NCI-H2227 (cell line): ENCODE measurements at regions not wholly inside any gene's neighbourhood (a gene's known extent, or its start where the extent isn't known, plus 50 kb on each side); places are given as distances from the start of the nearest gene placed in this dataset.

Experiments used
- DNase-seq: peaks from one replicate; lab custom pipeline; 2025; ENCODE audit not compliant: unreplicated experiment; lab: John Stamatoyannopoulos, UW

DNA sequence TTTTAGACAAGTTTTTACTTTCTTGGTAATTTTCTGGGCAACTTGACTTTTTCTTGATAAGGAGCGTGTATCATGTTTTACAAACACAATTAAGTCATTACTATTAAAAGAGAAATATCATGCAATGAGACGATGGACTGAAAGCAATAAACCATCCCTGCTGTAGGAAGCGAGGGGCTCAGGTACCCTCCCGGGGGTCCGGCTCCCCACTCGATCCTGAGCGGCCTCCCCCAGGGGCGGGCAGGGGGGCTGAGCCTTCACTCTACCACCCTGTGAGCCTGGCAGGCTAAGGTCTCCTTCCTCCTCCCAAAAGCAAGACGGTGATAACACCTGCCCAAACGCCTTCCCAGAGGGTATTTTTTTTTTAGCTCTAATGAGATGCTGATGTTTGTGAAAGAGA is 51.8 kb upstream of the ADGRA1 start:
- DNase-seq = no peak

DNA sequence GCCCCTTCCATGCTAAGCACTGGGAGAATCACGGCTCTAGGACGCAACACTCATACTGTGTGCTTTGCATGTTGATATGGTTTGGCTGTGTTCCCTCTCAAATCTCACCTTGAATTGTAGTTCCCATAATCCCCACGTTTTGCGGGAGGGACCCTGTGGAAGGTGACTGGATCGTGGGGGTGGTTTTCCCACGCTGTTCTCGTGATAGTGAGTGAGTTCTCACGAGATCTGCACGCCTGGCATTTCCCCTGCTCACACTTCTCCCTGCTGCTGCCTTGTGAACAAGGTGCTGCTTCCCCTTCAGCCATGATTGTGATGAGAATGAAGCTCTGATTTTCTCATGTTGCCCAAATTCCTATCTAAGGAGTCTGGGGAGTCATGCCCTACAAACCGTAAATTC is 53.0 kb upstream of the ADGRA1 start:
- no peak for DNase-seq

DNA sequence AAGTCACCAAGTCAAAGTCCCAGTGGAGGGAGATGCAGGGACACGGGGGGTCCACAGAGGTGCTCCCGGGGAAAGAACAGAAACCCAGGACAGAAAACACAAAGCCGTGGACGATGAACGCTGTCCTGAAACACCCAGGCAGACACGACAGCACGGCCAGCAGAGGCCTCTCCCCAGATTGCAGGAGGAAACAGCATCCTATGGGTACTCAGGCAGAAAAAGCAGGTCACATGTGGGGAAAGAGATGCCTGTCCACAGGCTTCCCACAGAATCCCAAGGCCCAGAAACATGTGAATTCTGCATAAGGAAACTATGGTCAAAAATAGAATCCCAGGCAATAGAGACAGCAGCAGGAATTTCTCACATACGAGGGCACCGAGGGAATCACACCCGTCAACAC is 53.6 kb upstream of the ADGRA1 start:
- DNase-seq = no peak

DNA sequence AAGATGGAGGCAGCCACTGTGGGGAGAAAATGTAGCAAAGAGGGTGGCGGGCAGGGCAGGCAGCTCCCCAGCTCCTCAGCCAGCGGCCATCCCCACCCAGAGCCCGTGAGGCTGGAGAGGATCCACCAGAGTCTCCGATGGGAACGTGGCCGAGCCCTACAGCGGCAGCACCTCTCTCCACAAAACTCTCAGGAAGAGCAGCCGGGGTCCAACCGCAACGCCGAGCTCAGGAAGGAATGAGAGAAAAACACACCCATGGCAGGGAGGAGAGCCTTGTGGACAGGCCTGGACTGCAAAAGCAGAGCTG is 54.0 kb upstream of the ADGRA1 start:
- no peak for DNase-seq

DNA sequence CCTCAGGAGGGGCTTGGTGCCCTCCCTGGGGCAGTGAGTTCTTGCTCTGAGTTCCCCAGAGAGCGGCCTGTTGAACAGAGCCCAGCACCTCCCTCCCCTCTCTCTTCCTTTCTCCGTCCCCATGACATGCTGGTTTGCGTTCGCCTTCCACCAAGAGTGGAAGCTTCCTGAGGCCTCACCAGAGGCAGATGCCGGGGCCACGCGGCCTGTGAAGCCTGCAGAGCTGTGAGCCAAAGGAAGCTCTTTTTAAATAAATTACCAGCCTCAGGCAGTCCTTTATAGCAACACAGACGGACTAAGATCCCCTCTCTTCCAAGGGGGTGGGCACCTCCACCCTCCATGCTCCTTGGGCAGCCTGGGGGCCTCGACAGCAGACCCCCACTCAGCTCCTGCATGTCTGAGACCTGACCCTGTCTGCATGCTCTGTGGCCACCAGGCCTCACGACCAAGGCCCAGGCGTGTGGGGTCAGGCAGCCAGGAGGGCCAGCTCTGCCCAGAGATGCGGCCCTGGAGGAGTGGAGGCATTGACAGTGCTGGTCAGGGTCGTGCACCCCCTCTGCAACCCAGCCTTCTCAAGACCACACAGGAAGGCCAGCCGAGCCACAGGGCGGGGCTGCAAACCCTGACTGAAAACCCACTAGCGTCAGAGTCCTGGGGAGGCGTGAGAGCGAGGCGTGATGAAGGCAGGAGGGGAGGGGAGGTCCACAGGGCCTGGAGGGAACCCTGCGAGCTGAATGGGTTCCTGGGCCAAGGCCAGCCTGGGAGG is 54.6 kb upstream of the ADGRA1 start:
- DNase-seq = no peak

DNA sequence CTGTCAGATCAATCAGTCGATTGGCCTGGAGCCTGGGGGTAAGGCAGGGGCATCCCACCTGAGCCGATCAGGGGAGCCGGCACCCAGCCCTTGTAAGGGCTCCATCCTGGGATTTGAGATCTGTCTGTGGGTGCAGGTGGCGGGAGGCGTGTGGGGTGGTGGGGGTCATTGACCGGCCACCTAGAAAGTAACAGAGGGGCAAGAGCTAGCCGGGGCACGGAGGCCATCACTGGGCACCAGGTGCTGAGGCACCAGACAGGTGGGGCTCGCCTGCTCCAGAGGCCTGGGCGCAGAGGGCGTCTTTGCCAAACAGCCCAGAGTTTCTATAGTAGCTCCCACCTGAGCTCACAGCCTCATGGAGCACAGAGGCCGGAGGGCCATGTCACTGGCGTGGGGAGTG is 55.5 kb upstream of the ADGRA1 start:
- no peak for DNase-seq

DNA sequence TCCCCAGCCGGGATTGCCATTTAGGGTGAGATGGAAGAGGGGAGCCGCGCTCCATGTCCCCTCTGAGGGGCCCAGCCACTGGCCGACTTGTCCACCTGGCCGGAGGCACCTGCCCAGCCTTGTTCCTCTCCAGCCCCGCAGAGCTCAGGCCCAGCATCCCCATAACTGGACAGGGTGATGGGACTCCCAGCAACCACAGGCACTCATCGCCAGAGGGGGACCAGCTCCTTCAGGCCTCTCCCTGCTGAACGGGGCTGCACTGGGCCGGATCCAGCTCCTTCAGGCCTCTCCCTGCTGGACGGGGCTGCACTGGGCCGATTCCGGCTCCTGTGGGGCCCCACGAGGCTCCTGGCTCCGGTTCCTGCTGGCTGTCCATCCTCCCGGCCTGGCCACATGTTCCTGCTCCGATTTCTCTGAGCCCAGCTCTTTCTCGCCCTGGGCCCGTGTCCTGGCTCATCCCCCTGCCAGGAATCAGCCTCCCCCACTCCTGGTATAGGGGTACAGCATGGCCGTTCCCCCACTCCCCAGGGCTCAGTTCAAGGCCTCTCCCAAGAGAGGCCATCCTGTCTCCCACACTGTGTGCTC is 56.1 kb upstream of the ADGRA1 start:
- DNase-seq = no peak

DNA sequence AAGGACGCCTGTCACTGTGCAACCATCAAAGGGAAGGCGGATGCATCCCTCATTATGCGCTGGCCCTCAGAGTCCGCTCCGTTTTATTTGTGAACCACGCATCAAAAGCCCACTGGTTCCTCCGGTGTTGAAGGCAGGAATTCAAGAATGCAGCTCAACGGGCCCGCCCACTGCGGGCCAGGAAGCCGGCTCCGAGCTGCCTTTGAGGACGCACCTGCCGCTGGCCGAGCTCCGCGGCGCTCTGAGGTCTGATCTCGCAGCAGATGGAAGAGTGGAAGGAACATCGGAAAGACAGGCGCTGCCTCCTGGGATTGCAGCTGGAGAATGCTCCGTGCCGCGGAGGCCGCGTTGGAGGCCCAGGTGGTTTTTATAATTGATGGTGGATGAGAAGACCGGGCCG is 56.9 kb upstream of the ADGRA1 start:
- peak; percentile 4 for DNase-seq

DNA sequence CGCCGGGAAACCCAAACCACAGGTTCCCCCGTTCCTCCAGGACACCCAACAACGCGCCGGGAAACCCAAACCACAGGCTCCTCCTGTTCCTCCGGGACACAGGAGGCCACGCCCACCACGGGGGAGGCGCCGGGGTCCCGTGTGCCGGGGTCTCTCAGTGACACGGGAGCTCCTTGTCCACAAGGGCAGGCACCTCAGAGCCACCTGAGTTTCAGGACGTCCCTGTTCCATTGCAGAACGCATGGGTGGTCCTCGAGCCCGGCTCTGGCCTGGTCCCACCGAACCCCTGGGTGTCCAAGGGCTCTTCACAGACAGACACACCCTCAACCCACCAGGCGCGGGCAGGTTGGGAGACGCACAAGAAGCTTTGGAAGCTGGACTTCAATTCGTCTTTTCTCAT is 57.6 kb upstream of the ADGRA1 start:
- DNase-seq = no peak

DNA sequence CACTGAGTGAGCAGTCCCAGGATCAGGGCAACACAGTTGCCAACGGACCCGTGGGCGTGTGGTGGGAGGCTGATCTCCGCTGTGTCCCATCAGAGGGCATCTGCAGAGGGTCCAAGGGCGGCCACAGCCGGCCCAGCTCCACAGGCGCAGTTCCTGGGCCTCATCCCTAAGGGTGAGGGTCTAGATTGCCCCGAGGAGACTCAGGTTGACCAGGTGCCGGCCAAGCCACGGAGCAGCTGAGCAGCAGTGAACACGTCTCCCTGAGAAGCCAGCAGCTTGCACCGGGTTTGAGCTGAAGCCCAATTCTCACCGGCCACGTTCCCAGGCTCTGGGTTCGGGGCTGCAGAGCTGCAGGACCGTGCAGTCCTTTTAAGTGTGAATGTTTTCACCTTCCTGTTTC is 58.8 kb upstream of the ADGRA1 start:
- no peak for DNase-seq

DNA sequence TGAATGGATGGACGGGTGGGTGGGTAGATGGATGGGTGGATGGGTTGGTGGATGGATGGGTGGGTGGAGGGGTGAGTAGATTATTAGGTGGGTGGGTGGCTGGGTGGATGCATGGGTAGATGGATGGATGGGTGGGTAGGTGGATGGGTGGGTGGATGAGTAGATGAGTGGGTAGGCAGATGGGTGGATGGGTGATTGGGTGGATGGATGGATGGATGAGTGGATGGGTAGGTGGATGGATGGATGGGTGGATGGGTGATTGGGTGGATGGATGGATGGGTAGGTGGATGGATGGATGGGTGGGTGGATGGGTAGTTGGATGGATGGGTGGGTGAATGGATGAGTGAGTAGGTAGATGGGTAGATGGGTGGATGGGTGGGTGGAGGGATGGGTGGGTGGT is 59.6 kb upstream of the ADGRA1 start:
- no peak for DNase-seq

DNA sequence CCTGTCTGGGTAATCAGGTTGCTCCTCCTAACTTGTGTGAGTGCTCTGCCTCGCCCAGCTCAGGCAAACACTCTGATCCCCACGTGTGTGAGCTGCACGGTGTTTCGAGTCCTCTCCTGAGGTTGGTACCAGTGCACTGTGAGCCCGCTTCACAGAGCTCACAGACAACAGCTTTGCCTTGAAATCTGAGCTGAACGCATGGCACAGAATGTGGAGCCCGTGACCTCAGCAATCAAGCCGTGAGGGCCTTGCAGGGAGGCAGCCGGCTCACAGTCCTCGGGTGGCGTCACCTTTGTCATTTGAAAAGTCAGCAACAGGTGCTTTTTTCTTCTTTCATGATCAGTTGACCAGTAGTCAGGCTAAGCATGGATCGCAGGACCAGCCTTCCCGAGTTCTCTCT is 60.2 kb upstream of the ADGRA1 start:
- DNase-seq = no peak

DNA sequence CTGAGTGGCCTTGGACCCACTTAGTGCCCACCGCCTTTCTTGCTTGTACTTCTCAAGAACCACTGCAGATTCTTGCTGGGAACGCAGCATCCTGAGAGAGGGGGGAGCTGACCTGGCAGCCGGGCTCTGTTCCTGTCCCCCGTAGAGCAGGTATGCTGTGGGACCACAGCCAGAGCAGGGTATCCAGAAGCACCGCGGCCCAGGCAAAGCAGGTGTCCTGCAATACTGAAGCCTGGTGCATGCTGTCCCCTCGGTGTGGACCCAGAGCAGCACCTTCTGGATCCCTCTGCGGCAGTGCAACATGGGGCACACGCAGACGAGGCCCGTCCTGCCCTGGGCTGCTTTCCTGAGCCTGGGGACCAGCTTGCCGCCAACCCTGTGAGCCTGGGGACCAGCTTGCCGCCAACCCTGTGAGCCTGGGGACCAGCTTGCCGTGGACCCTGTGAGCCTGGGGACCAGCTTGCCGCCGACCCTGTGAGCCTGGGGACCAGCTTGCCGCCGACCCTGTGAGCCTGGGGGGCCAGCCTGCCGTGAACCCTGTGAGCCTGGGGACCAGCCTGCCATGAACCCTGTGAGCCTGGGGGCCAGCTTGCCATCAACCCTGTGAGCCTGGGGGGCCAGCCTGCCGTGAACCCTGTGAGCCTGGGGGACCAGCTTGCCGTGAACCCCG is 60.9 kb upstream of the ADGRA1 start:
- no peak for DNase-seq

DNA sequence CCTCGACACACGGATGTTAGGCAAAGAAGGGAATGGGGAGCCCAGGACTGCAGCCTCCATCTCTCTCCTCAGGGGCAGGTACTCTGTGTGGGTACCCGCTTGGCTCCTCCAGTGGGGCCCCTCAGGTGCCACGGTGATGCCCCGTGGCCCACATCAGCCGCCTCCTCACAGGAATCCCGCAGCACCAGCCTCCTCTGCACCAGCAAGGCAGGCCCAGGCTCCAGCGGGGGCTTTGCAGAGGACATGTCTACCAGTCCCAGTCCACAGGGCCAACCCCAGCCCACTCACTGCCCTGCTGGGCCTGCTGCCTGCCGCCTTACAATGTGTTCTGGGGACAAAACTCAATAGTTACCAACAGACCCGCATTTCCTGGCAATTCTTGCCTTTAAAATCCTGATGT is 61.6 kb upstream of the ADGRA1 start:
- no peak for DNase-seq

DNA sequence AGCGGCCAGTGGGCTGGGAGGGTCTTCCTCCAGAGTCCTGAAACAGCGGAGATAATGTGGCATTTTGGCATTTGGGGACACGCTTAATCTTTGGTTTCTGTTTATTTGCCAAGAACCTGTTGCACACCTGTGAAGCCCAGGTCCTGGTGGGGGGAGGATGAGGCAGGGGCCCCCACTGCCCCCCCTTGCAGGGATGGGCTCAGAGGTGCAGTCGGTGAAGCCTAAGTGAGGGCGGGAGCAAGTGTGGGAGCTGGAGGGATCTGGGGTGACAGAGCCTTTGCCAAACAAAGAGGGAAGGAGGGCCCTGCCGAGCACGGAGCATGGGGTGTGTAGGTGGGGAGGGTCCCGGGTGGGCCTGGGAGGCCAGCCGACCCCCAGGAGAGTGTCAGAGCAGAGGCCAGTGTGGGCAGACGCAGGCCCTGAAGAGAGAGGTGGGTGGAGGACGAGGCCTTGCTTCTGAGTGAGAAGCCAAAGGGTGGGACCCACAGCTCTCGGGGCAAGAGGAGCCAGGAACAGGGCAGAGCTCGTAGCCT is 62.1 kb upstream of the ADGRA1 start:
- no peak for DNase-seq

DNA sequence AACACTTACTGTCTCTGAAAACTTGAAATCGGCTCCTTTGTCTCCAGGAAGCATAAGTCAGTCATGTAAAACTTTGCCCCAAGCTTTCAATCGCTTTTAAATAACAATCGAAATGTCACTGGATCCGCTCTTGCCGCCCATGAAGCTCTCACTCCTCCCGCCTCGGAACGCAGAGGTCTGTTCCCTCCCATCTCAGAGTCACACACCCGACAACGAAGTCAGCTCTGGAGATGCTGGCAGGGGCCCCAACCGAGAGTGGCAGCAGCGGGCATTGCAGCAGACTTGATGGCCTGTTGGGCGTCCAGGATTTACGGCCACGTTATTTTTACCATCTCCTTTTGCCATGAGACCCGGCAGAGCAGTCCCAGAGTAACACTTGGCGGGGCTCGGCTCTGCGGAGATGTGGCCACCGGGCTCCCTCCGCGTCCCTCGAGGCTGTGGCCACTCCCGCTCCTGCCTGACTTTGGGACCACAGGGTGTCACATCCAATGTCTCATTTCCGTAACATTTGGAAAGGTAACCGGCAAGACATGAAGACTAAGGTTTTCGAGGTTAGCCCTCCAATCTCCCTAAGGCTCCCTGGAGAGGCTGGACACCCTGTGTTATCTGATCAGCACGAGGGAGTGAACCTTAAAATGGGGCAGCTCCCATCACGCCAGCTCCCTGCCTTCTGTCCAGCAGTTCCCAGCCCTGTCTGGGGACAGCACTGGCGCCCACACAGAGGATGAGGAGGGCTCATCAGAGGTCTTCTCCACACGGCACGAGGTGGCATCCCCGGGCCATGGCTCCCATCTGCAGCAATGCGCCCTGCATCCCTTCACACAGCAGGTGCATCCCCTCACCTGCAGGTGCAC is 62.8 kb upstream of the ADGRA1 start:
- no peak for DNase-seq

DNA sequence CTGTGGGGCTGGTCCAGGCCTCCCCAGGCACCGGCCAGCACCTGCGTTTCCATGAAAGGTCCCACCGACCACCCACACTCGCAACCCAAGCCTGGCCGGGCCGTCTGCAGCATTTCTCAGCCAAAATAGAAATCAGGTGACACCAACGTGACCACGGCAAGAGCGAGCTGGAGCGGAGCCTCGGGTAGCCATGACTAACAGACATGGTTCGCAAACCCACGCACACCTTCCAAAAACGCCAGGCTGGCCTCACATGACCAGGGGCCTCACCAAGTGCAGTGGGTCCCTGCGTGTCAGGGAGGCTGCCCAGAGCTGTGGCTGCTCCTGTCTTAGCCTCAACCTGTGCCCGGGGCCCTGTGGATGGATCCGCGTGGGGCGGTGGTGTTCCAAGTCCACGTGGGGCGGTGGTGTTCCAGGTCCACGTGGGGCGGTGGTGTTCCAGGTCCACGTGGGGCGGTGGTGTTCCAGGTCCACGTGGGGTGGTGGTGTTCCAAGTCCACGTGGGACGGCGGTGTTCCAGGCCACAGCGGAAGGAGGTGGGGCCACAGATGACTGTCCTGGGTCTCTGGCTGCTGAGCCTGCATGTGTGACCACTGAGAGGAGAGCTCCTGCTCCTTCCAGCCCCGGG is 64.4 kb upstream of the ADGRA1 start:
- DNase-seq = no peak

DNA sequence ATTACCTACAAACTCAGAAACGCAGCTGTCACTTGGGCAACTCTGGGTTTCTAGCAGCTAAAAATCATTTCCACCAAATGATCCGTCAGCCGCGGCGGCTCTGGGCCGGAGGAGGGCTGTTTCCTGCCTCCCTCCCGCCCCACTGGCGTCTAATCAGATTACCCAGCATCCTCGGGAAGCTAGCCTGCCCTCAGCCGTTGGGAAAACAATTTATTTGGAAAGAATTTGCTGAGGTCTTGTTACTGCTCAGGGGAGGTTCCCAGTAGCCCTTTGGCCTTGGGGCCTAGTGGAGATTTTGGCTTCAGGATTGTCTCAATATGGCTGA is 65.0 kb upstream of the ADGRA1 start:
- no peak for DNase-seq

DNA sequence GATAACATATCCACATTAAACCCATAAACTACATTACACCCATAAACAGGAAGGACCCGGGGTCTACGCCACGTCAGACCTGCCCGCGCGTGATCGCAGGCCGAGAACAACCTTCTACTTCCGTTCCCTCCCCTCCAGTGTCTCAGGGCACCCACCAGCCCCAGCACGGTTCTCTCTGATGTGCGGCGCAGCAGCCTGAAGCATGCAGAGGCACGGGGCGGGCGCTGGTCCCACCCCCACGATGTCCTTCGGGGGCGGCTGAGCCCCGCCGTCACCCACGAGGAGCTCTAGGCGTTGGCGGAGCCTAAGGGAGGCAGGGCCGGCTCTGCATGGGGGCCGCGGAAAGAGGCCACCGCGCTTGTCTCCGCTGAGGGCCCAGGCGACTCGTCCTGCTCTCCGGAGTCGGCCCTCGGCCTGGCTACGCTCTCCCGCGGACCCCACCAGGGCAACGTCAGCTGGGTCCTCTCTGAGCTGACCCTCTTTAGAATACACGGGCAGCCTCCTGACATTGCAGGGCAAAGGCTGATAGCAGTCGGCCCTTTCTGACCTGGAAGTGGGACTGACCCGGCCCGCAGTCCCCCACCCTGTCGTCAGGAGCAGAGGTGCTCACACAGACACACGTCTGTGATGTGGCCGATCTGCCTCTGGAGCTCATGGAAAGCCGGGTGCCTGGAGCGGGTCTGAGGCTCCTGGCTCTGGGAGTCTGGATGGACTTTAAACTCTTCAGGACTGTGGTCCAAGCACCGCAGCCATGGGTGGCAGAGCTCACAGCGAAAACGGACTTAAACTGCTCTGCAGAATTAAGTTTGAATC is 65.6 kb upstream of the ADGRA1 start:
- DNase-seq = no peak
